GM21825 (cell line): ENCODE measurements at regions not wholly inside any gene's neighbourhood (a gene's known extent, or its start where the extent isn't known, plus 50 kb on each side); places are given as distances from the start of the nearest gene placed in this dataset.

Source experiments
- ATAC-seq: cut with Tn5 transposase; IDR thresholded peaks from one replicate; pipeline ENCODE4 v1.9.1; 2021; ENCODE audit warnings: mild to moderate bottlenecking, moderate library complexity; ENCODE audit not compliant: unreplicated experiment

DNA sequence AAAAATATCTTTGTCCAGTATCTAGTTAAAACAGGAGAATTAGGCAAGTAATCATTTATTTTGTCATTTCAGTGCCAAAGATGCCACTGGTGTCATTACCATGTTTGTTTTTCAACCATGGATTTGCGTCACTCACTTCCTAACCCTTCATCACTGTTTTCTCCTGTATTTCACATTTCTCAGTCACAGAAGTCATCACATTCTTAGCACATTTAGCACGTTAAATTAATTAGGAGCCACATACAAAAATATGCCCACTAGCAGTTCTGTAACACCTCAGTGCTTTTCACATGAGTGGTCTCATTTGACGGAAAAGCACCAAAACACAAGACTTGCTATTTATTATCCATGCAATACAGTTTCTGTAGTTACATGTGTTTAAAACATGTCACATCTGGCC, 546.0 kb downstream of the METTL15 start:
- ATAC-seq: no peak

DNA sequence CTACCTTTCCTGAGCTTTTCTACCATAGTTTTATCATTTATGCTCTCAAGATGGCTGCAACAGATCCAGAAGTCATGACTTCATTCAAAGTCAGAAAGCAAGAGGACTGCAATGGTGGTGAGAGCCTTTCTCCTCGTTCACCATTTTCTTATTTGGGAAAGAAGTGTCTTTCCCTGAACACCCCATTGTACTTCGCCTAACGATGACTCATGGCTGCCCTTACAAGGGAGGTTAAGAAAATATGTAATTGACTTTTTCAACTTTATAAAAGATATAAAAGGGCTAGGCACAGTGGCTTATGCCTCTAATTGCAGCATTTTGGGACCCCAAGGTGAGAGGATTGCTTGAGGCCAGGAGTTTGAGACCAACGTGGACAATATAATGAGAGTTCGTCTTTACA, 541.7 kb downstream of the METTL15 start:
- no peak for ATAC-seq

DNA sequence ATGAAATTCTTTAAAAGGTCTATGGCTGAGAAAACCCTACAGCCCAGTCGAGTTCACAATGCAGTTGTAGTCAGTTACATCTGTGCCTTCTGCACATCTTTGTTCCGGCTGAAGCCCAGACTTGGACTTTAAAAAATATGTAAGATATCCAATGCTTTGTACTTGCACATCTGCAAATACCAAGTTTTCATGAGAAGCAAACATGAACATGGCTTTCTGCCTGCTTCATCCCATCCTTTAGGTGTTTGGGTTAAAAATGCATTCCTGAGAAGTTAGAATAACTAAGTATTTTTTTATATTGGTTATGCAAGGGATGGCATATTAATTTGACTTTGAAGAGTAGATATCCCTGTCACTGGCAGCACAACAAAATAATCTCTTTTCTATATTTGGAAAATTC, 528.4 kb downstream of the METTL15 start:
- no peak for ATAC-seq

DNA sequence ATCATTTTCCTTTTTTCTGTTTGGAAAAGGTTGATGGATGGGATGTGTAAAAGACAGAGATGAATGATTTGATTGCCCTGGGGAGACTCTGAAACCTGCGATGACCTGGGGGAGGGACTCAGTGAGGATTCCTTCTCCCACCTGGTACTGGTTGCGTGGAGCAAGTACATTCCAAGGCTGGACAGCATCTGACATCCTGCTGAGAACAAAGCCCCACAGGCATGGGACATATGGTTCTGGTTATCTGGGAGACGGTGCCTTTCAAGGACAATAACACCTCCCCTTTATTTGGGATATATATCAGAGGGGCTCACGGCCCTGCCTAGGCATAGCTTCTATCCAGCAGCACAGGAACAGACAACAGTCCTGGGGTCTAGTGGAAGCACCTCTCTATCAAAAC, 527.8 kb downstream of the METTL15 start:
- no peak for ATAC-seq

DNA sequence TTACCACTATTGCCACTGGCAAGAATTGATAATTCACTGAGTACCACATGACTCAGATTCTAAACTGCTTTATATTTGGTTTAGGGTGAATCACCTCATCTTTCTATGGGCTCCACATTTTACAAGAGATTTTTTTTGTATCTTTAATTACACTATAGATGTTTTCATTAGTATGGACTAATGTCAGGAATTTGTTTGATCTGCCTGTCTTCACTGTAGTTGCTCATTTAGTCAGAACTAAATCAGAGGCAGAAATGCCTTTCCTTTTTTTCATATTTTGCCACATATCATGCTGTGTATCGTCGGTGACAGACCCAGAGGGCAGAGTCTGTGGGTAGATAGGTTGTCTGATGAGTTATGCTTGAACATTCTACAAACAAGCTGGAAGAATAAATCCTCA, 524.1 kb downstream of the METTL15 start:
- ATAC-seq: no peak

DNA sequence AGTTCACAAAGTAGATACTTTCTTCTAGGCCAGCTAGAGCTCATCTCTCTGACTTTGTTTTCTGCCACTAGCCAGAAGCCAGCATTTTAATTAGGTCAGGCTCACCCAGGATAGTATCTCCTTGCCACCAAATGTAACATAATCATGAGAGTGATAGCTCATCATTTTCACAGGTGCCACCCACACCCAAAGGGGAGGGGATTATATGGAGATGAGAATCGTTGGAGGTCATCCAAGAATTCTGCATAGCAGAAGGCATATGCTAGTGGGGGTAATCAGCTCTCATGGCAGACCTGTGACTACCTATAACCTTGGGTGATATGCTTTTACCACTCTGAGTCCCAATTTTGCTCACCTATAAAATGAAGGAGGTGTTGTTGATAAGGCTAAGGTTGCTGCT, 523.0 kb downstream of the METTL15 start:
- no peak for ATAC-seq

DNA sequence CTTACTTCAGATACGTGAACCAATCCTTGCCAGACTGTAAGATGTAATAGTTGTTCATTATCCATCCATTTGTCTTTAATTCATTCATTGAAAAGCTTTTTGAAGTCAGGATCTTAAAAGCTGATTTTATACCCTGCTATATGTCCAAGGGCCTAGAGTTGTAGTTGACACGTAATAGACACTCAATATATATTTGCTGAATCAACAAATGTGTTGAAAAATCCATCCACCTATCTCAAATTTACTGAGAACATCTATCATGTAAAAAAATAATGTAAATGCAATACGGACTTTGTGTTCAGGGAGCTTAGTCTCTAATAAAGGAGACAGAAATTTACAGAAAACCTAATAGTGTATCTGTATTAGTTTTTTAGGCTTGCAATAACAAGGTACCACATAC, 521.0 kb downstream of the METTL15 start:
- no peak for ATAC-seq

DNA sequence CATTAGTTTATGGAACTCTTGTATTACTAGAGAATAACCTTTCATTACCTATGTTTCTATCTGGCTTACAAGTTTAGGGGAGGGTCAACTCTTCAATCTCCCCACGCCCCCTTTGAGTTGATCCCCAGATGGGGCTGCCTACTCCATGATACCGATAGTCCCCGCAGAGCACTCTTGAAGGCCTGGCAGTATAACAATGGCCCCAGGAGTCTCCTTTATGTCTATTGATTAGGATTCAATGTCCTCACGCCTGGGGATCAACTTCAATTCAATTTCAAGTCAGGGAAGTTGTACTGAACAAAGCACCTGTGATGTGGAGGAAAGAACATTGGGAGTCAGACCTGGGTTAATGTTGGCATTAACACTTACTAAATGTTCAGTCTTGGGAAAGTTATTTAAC, 520.2 kb downstream of the METTL15 start:
- ATAC-seq: no peak

DNA sequence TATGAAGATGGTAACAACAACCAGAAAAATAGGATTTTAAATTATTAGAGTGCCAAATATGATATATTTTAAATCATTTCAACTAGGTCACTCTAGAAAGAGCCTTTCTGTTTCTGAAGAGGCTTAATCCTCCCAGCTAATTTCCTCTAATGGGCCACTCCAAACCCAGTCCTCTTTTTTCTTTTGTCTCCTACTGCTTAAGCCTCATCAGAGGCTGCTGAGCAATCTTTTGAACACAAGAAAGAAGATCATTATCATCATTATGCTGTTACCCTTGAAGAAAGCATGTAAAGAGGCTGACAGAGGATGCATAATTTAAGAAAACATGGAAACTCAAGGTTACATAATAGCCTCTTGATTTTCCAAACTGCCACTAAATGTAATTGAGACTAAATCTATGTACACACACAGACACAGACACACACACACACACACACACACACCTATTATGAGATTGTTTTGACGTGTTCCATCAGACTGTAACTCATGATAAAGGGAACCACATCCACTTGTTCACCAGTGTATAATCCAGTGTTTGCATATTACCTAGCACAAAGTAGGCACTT, 519.6 kb downstream of the METTL15 start:
- ATAC-seq: no peak

DNA sequence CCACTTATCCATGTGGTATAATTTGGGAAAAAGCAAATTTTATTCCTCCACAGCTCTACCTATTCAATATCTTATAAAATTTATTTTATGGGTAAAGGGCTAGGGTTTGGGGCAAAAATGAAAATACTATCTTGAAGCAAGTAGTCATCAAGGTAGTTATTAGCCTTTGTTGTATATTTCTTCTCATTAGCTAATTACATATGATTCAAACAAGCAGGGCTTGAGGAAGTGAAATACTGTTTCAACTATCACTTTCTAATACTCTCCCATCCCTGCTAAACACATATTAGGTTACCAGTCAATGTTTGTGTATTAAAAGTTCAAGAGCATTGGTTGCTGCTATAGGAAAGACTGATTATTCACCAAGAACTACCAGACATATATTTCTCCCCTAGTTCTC, 517.3 kb downstream of the METTL15 start:
- no peak for ATAC-seq

DNA sequence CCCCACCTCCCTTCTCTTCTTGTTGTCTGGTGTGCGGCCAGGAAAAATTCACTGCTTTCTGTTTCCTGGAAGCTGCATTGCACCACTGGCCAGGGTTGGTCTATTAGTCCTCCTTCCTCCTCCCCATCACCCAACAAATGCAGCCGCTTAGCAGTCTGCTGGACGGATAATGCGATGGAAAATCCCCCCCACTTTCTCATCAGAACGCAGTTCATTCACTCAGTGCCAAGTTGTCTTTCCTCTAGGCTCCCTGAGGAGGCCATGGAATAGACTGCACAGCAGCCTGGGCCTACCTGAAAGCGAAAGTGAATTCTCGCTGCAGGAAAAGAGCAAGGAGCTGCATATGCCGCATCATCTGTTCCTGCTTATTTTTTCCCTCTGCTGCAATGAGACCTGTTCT, 513.6 kb downstream of the METTL15 start:
- no peak for ATAC-seq

DNA sequence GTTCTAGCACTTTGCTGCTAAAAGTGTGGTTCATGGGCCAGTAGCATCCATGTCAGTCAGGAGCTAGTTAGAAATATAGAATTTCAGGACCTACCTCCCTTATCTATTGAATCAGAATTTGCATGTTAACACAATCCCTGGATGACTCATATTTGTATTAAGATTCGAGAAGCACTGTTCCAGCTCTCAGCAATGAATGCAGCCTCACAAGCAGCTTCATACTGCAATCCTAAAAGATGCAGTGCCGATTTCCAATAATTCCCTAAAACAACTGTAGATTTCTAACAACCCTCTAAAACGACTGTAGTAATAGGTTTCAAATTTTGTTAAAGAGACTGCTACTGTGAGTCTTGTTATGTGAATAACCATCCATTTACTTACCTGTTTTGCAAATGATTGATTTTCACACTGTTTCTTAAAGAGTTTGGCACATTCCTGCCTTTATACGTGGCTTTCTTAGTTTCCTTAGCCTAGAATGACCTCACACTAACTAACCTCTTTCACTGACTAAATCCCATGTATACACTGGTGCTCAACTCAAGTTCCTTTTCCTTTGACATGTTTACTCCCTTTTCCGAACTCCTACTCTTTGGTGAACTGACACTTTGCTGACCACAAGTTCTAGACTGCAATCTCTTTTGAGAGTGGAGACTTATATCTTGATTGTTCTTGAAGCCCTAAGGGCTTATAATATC, 511.8 kb downstream of the METTL15 start:
- ATAC-seq: no peak

DNA sequence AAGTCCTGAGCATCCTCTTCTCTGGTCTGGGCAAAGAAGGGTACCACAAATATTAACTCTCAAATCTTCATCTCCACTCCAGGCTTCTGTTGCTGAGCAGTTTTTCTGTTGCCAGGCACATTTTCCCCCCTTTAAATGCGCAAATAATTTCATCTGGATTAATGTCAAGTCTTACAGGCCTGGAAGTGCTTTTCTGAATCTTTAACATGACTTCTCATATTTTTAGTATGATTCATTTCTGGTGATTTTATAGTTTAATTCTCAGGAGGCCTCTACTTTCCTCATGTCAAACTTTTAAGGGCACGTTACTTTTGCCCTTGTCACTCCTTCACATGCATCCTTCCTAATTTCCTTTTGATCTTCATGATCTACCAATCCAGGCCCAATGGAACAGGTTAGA, 510.2 kb downstream of the METTL15 start:
- ATAC-seq: no peak

DNA sequence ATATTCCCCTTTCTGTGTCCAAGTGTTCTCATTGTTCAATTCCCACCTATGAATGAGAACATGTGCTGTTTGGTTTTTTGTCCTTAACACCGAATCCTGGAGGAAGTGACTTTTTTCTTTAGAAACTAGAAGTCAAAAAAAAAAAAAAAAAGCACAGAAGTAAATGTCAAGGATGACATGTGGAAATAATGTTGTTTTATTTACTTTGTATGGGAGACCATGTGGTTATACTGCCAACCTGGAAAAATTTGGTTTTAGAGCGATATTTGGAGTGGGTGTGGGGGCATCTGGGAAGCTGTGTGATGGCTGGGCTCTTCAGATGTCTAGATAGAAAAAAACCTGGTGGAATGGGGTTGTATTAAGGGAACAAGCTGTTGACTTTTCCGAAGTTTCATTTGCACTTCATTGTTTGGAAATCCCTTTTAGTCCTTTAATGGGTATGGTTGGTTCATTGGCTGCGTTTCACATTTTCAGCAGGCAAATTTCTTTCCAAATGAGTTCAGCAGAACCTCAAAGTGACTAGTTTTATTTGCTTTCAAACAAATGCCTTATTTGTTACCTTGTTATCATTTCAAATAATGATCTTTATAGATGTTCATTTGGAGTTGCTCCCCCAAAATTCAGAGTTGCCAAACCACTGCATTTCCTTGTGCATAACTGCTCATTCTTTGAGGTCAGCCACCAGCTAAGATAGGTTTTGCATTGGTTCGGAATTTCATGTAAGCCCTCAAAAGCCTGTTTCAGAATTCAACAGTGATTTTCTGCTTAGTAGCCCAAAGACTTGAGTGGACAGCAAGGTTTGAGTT, 508.2 kb downstream of the METTL15 start:
- no peak for ATAC-seq

DNA sequence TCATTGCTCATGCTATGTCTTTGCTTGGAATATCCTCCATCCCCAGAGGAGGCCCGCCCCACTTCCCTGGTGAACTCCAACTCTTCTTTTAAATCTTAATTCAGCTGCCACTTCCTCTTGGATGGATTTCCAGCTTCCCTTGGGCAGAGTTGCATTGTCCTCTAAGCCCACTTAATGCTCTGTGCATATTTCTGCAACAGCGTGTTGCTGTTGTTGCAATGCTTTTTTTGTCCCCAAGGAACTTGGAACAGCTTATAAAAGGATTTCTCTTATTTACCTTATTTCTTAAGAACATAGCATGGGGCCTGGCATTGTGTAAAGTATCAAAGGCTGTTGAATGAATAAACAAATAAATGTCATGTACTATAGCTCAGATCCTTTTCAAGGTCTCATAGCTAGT, 507.4 kb downstream of the METTL15 start:
- ATAC-seq: no peak

DNA sequence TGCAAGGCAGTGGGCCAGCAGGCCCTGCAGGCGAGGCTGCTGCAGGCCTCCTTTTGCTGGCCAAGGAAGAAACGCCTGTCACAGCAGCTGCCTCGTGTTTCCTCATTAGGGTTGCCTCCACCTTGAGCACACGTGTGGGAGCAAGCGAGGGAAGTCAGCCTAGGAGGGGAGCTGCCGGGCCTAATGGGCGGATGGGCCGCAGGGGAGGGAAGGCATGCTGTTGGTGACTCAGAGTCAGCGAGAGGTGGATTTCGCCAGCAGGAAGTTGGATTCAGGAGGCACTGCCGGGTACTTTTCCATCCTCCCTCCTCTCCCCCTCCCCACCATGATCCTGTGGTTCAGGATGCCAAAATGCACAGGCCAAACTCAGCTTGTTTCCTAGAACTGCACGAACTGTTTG, 498.7 kb downstream of the METTL15 start:
- ATAC-seq: no peak

DNA sequence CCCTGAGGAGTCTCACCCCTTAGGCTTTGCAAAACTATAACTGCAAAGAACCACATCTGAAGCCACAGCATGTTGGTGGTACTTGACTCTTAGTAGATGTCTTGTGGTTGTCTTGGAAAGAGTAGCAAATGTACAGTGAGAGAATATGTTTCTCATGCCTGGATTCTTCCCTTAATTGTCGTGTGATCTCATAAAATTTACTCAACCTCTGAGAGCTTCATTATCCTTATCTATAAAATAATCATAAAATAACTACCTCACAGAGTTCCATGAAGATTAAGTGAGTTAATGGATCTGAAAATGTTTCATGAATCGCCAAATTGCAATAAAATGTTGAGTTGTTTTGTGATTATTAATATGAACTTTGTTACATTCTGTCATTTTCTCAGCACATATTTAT, 491.5 kb downstream of the METTL15 start:
- ATAC-seq: no peak

DNA sequence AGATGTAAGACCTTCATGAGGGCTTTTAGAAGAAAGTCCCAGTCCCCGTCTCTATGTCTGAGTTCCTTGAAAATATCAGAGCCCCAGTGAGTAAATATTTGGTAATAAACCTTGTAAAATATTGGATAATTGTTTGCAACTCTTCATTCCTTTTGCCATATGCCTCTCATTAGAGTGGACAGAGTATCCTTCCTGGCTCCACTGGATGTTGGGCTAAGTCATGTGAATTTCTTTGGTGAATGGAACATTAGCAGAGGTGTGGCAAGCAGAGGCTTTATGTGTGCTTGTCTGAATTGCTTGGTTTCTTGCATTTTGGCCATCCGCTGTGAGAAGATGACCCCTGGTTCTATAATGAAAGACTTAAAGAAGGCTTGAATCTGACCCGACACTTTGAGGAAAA, 490.3 kb downstream of the METTL15 start:
- ATAC-seq: no peak

DNA sequence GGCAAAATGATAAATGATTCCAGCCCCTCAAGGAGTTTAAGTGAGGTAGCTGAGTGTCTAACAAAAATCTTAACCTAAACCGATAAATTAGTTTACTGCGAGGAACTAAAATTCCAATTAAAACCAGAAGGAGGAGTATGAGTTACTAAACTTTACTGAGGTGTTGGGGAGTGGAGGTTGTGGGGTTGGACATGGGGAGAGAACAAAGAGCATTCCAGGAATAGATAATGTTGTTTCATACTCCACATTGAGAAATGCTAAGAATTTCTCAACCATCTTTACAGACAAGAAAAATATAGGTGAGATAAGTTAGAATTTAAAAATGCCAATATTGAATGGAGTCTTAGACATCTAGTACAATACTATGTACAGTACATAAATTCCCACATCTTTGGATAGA, 488.6 kb downstream of the METTL15 start:
- no peak for ATAC-seq

DNA sequence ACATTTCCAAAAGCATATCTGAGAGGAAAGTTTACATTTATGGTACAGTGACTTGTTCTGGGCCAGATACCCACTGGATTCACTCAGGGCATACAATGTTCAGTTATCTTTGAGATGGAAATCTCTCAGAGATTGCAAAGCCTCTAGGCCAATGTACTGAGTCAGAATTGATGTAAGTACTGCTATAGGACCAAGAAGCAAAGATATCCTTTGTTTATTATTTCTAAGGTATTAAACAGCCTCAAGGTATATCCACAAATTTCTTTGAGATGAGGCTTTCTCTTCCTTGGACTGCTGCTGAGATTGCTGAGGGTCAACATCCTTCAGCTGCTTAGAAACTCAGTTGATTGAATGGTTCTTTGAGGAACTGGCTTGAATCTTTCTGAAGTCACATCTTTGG, 484.0 kb downstream of the METTL15 start:
- no peak for ATAC-seq

DNA sequence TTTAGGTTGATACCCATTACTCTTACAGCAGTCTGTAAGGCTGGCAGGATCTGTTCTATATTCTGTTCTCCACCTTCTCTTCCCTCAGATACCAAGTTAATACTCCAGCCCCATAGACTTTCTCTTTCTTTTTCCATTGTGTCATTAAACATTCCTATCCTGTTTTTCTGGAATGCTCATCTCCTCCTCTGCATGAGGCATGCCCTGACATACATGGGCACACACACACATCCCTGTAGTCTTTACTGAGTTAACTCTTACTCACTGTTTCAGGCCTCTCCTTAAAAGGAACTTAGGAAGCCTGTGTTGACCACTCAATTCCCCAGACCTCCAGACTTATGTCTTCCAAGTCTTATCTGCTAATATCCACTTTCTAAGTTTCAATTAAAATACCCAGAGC, 476.8 kb downstream of the METTL15 start:
- no peak for ATAC-seq

DNA sequence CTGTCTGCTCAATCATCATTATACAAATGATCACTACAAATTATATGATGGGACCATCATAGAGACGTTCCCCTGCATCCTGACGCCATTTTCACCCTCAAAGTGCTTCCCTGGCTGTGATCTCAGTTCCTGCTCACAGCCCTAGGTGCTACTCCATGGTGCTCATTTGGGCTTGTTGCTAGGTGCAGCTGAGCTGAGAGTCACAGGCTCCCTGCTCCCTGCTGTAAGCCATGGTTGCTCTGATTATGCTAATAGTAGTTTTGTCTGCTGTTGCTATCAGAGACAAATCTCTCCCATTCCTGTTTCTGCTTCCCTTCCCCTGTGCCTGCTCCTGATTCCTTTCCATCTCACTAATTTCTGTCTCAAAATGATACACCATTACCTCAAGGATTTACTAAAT, 474.3 kb downstream of the METTL15 start:
- ATAC-seq: no peak
